SK-N-MC (cell line): ENCODE measurements at regions not wholly inside any gene's neighbourhood (a gene's known extent, or its start where the extent isn't known, plus 50 kb on each side); places are given as distances from the start of the nearest gene placed in this dataset.

ENCODE experiments used
- EZH2 ChIP-seq: fragments of 200-600 bp; sonication (generic); IDR thresholded peaks from one replicate; pipeline ENCODE4 v1.6.1; 2017; ENCODE audit warnings: antibody characterized with exemption
- FOXP2 ChIP-seq: optimal IDR thresholded peaks from 2 replicates; pipeline ENCODE3; 2011; ENCODE audit warnings: mild to moderate bottlenecking, moderate library complexity; ENCODE audit not compliant: insufficient read depth; ENCODE audit errors: extremely low read length, control extremely low read depth
- POLR2AphosphoS5 ChIP-seq: IDR thresholded peaks from 2 replicates; pipeline ENCODE4 v1.6.1; 2012; ENCODE audit warnings: mild to moderate bottlenecking, low read depth, low read length, borderline replicate concordance

GRCh38 chr12:9319842-9320173, 111.6 kb upstream of the PZP start:
- no peak for TF ChIP-seq EZH2
- no peak for TF ChIP-seq POLR2AphosphoS5
- no peak for TF ChIP-seq FOXP2
